ENCODE measurements at regions not wholly inside any gene's neighbourhood (a gene's known extent, or its start where the extent isn't known, plus 50 kb on each side); places are given as distances from the start of the nearest gene placed in this dataset.

- Histone ChIP-seq H3K4me3 (no peak overlapping the region), H3K9me3 (no peaks in the 10 kb centered on the region), H3K4me1 (no peaks in the 10 kb centered on the region), H3K36me3 (no peaks in the 10 kb centered on the region), H3K27ac (no peak overlapping the region), H3K27me3 (no peaks in the 10 kb centered on the region)
- TF ChIP-seq CTCF (IDR thresholded peaks at IDR 0.05): no peak
- no peak for TF ChIP-seq POLR2A (IDR thresholded peaks at IDR 0.05)
- ATAC-seq (no peak), DNase-seq (no peak)
- intact Hi-C loops (cut with DNase I): no loop called here
- 58% methylated on average over 10 of the region's 12 CpGs for WGBS (ENCODE audit: insufficient coverage, low coverage, low lambda C conversion rate, missing lambda C conversion rate)
Observed at GRCh38 chr2:216974321-216975302, 114.7 kb upstream of the TNP1 start.

- DNase-seq (no peak), ATAC-seq (no peak)
- no peaks in the 10 kb centered on the region for H3K9me3 ChIP-seq
- intact Hi-C loops (cut with DNase I): no loop called here
- no peak overlapping the region for H3K4me3 ChIP-seq
- no peaks in the 10 kb centered on the region for H3K4me1 ChIP-seq
- no peaks in the 10 kb centered on the region for H3K36me3 ChIP-seq
- WGBS (ENCODE audit: insufficient coverage, low coverage, low lambda C conversion rate, missing lambda C conversion rate): 89% methylated on average over 2 of the region's 2 CpGs
- TF ChIP-seq CTCF (IDR thresholded peaks at IDR 0.05) (no peak), POLR2A (IDR thresholded peaks at IDR 0.05) (no peak)
- H3K27ac ChIP-seq: no peak overlapping the region
- H3K27me3 ChIP-seq: no peaks in the 10 kb centered on the region
Observed at GRCh38 chr2:216971593-216971992, 111.7 kb upstream of the TNP1 start.

GRCh38 chr2:216970359-216970915 lies 110.6 kb upstream of the TNP1 start:
- Histone ChIP-seq H3K9me3 (no peaks in the 10 kb centered on the region), H3K36me3 (no peaks in the 10 kb centered on the region), H3K4me3 (no peak overlapping the region), H3K27ac (no peak overlapping the region), H3K4me1 (no peaks in the 10 kb centered on the region), H3K27me3 (no peaks in the 10 kb centered on the region)
- intact Hi-C loops (cut with DNase I): no loop called here
- no peak for TF ChIP-seq CTCF (IDR thresholded peaks at IDR 0.05)
- no peak for TF ChIP-seq POLR2A (IDR thresholded peaks at IDR 0.05)
- no peak for DNase-seq
- ATAC-seq: no peak
- WGBS (ENCODE audit: insufficient coverage, low coverage, low lambda C conversion rate, missing lambda C conversion rate): 64% methylated on average over 2 of the region's 2 CpGs

GRCh38 chr2:216967889-216968288 lies 108.0 kb upstream of the TNP1 start:
- H3K4me1 ChIP-seq: no peaks in the 10 kb centered on the region
- H3K27me3 ChIP-seq: no peaks in the 10 kb centered on the region
- no peaks in the 10 kb centered on the region for H3K9me3 ChIP-seq
- 83% methylated on average over 1 of the region's 1 CpG for WGBS (ENCODE audit: insufficient coverage, low coverage, low lambda C conversion rate, missing lambda C conversion rate)
- ATAC-seq (no peak), DNase-seq (no peak)
- no peaks in the 10 kb centered on the region for H3K36me3 ChIP-seq
- H3K27ac ChIP-seq: no peak overlapping the region
- no peak overlapping the region for H3K4me3 ChIP-seq
- TF ChIP-seq CTCF (IDR thresholded peaks at IDR 0.05) (no peak), POLR2A (IDR thresholded peaks at IDR 0.05) (no peak)
- intact Hi-C loops (cut with DNase I): no loop called here
